ENCODE measurements at regions not wholly inside any gene's neighbourhood (a gene's known extent, or its start where the extent isn't known, plus 50 kb on each side); places are given as distances from the start of the nearest gene placed in this dataset.

- TF ChIP-seq, protein P1, sequence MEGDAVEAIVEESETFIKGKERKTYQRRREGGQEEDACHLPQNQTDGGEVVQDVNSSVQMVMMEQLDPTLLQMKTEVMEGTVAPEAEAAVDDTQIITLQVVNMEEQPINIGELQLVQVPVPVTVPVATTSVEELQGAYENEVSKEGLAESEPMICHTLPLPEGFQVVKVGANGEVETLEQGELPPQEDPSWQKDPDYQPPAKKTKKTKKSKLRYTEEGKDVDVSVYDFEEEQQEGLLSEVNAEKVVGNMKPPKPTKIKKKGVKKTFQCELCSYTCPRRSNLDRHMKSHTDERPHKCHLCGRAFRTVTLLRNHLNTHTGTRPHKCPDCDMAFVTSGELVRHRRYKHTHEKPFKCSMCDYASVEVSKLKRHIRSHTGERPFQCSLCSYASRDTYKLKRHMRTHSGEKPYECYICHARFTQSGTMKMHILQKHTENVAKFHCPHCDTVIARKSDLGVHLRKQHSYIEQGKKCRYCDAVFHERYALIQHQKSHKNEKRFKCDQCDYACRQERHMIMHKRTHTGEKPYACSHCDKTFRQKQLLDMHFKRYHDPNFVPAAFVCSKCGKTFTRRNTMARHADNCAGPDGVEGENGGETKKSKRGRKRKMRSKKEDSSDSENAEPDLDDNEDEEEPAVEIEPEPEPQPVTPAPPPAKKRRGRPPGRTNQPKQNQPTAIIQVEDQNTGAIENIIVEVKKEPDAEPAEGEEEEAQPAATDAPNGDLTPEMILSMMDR (conservative IDR thresholded peaks at IDR 0.05 in 1 of 2, IDR thresholded peaks at IDR 0.05 in 1 of 2; ENCODE audit: low read depth in 1 of 2, low read length in 2 of 2) = no peak
- TF ChIP-seq EZH2 (IDR thresholded peaks at IDR 0.05; ENCODE audit: low read length, missing control alignments) = no peak
Measured at GRCh38 chr1:87927391-87928280, 599.0 kb downstream of the LMO4 start.

Measured in fibroblast of lung (primary cell).